ENCODE measurements at regions not wholly inside any gene's neighbourhood (a gene's known extent, or its start where the extent isn't known, plus 50 kb on each side); places are given as distances from the start of the nearest gene placed in this dataset.

DNA sequence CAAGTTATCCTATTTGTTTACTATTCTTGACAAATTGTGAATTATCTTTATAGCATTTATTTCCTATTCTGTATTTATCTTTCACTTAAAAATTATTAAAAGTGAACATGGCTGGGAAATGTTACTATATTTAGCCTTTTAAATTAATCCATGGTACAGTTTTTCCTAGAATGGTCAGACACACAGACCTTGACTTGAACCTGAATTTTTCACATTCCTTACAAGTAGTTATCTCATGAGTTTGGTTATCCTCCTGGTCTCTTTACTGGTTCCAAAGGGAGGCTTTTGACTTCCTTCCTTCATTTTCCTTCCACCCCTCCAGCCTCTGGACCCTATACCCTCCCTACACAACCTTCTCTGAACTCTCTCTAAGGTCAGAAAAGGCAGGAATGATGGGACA lies 280.6 kb downstream of the SATB1 start:
- Mint-ChIP-seq H3K27me3 (ENCODE audit: unreplicated experiment) (no peaks in the 10 kb centered on the region), H3K4me3 (ENCODE audit: unreplicated experiment) (no peak overlapping the region), H3K4me1 (ENCODE audit: unreplicated experiment) (peaks cover 19% of the 10 kb centered on the region), H3K9me3 (ENCODE audit: unreplicated experiment) (no peaks in the 10 kb centered on the region), H3K36me3 (ENCODE audit: unreplicated experiment) (no peaks in the 10 kb centered on the region), H3K27ac (ENCODE audit: unreplicated experiment) (no peak overlapping the region)
- DNase-seq (ENCODE audit: extremely low spot score, unreplicated experiment), result no peak
- TF ChIP-seq, protein P1, sequence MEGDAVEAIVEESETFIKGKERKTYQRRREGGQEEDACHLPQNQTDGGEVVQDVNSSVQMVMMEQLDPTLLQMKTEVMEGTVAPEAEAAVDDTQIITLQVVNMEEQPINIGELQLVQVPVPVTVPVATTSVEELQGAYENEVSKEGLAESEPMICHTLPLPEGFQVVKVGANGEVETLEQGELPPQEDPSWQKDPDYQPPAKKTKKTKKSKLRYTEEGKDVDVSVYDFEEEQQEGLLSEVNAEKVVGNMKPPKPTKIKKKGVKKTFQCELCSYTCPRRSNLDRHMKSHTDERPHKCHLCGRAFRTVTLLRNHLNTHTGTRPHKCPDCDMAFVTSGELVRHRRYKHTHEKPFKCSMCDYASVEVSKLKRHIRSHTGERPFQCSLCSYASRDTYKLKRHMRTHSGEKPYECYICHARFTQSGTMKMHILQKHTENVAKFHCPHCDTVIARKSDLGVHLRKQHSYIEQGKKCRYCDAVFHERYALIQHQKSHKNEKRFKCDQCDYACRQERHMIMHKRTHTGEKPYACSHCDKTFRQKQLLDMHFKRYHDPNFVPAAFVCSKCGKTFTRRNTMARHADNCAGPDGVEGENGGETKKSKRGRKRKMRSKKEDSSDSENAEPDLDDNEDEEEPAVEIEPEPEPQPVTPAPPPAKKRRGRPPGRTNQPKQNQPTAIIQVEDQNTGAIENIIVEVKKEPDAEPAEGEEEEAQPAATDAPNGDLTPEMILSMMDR (IDR thresholded peaks at IDR 0.05), result no peak

DNA sequence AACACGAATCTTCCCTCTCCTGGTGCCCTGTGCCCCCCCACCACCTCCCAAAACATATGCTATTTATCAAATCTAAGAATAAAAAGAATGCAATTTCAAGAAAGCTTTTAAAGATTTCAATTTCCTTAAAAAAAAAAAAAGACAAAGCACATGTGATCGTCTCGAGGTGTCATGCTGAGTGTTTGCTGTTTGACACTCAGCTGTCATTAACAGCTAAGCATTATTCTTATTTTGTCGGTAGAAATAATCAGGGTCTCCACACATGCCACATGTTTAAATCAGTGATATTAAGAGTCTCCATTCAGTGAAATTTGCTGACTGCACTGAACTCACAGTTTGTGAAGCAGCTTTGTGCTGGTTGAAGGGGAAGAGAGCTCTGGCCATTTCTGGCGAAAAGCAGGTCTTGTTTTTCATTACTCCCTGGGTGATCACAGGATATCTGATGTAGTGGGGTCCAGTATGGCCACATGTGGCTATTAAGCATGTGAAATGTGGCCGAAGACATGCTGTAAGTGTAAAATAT lies 281.8 kb downstream of the SATB1 start:
- Mint-ChIP-seq H3K4me3 (ENCODE audit: unreplicated experiment) (no peak overlapping the region), H3K4me1 (ENCODE audit: unreplicated experiment) (peaks cover 19% of the 10 kb centered on the region), H3K9me3 (ENCODE audit: unreplicated experiment) (no peaks in the 10 kb centered on the region), H3K36me3 (ENCODE audit: unreplicated experiment) (no peaks in the 10 kb centered on the region), H3K27me3 (ENCODE audit: unreplicated experiment) (no peaks in the 10 kb centered on the region), H3K27ac (ENCODE audit: unreplicated experiment) (no peak overlapping the region)
- DNase-seq (ENCODE audit: extremely low spot score, unreplicated experiment), result no peak
- TF ChIP-seq, protein P1 (IDR thresholded peaks at IDR 0.05), result no peak

DNA sequence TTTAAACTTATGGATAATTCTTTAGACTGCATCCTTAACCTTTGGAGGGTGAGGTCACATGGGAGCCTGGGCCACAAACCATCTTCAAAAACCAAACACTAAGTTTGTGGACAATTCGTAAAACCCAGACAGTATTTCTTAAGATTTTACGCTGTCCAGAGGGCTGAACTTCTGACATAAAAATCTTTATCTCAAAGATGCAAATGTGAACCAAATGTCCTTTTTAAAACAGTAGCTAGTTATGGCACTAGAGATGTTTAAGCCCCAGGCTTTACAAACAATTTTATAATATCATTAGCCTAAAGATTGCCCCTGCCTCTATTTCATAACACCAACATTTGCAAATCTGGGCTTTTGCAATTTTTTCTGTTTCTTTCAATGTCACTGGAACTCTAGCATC lies 287.2 kb downstream of the SATB1 start:
- TF ChIP-seq, protein P1 (IDR thresholded peaks at IDR 0.05), result no peak

DNA sequence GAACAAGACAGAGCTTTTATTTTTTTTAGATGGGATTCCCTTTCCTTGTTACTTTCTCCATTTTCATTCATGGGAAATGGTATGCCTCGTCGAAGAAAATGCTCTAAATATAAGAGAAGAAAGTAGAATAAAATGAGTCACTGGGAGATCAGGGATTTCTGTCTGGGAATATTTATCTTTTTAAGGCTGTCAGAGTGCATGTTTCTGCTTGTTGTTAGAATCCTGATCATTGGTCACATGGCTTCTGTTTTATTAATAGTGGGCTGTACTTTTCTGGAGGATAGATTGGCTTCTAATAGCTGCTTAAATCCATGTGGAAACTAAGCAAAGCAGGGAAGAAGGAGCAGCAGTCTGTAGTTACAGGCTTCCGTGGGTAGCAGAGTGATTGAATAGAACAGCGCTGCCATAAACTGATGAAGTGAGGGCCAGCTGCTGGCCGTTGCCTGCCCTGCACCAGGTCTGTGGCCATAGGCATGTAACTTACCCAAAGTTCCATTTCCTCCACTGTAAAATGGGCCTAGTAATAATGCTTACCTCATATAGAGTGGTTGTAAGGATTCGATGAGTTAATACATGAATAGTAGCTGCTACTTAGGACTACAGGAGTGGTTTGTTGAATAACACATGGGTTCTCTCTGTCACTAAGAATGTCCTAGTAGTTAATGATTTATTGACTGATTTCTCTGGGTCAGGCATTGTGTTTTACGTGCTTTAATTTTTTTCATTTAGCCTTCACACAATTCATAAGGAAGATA lies 289.9 kb downstream of the SATB1 start:
- peak overlapping the region; percentile 65 for H3K27ac Mint-ChIP-seq (ENCODE audit: unreplicated experiment)
- TF ChIP-seq, protein P1 (IDR thresholded peaks at IDR 0.05), result no peak

More for the DNA sequence above, 287.2 kb downstream of the SATB1 start:
- no peak overlapping the region for H3K4me3 Mint-ChIP-seq (ENCODE audit: unreplicated experiment)
- no peak for DNase-seq (ENCODE audit: extremely low spot score, unreplicated experiment)
- H3K4me1 Mint-ChIP-seq (ENCODE audit: unreplicated experiment), result peaks cover 31% of the 10 kb centered on the region
- no peak overlapping the region for H3K27ac Mint-ChIP-seq (ENCODE audit: unreplicated experiment)
- H3K27me3 Mint-ChIP-seq (ENCODE audit: unreplicated experiment), result no peaks in the 10 kb centered on the region
- no peaks in the 10 kb centered on the region for H3K9me3 Mint-ChIP-seq (ENCODE audit: unreplicated experiment)
- no peaks in the 10 kb centered on the region for H3K36me3 Mint-ChIP-seq (ENCODE audit: unreplicated experiment)

DNA sequence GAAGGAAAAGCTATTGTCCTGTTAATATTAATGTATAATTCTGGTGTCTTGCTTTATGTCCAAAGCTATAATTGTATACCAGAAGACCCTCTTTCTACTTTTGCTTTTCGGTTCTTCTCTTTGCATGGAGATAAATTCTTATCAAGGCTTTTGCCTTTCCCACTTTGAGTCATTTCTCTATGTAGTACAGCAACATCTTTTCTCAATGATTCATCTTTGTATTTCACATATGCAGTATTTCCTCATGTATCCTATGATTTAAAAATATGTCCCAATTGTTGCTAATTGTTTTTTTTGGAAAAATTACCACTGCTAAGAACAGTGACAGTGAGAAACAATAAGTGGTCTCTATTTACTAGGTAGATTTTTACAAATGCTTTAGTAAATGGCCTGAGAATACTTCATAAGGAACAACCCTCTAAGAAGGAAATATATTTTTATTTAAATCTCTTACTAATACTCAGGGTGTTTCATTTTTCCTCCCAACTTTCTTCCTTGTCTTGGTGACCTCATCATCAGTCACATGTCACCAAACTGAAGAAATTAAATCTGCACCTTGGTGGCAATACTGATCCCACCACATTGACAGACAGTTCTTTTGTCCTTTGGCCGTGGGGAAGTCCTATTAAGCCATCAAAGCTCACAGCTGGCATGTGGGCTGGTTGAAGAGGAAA lies 290.6 kb downstream of the SATB1 start:
- no peaks in the 10 kb centered on the region for H3K9me3 Mint-ChIP-seq (ENCODE audit: unreplicated experiment)
- H3K36me3 Mint-ChIP-seq (ENCODE audit: unreplicated experiment), result no peaks in the 10 kb centered on the region
- DNase-seq (ENCODE audit: extremely low spot score, unreplicated experiment), result no peak
- H3K27ac Mint-ChIP-seq (ENCODE audit: unreplicated experiment), result peak overlapping the region; percentile 65
- no peaks in the 10 kb centered on the region for H3K27me3 Mint-ChIP-seq (ENCODE audit: unreplicated experiment)
- TF ChIP-seq, protein P1 (IDR thresholded peaks at IDR 0.05), result no peak
- H3K4me1 Mint-ChIP-seq (ENCODE audit: unreplicated experiment), result peaks cover 26% of the 10 kb centered on the region
- H3K4me3 Mint-ChIP-seq (ENCODE audit: unreplicated experiment), result no peak overlapping the region

More for the DNA sequence above, 289.9 kb downstream of the SATB1 start:
- no peak for DNase-seq (ENCODE audit: extremely low spot score, unreplicated experiment)
- Mint-ChIP-seq H3K27me3 (ENCODE audit: unreplicated experiment) (no peaks in the 10 kb centered on the region), H3K36me3 (ENCODE audit: unreplicated experiment) (no peaks in the 10 kb centered on the region), H3K9me3 (ENCODE audit: unreplicated experiment) (no peaks in the 10 kb centered on the region), H3K4me1 (ENCODE audit: unreplicated experiment) (peaks cover 26% of the 10 kb centered on the region), H3K4me3 (ENCODE audit: unreplicated experiment) (no peak overlapping the region)
